OCI-LY7 (cell line): ENCODE measurements at regions not wholly inside any gene's neighbourhood (a gene's known extent, or its start where the extent isn't known, plus 50 kb on each side); places are given as distances from the start of the nearest gene placed in this dataset.

Experiments
- CTCF ChIP-seq: fragments of 200-600 bp; sonication (generic); conservative IDR thresholded peaks from 2 replicates; pipeline ENCODE4 v1.5.1; 2014; ENCODE audit warnings: mild to moderate bottlenecking, antibody characterized with exemption, low read length, moderate library complexity, mixed read lengths
- EZH2phosphoT487 ChIP-seq: fragments of 200-600 bp; sonication (generic); IDR thresholded peaks from 2 replicates; pipeline ENCODE4 v1.6.1; 2018; ENCODE audit warnings: low read depth, borderline replicate concordance, mild to moderate bottlenecking, mixed run types, antibody characterized with exemption, low read length, moderate library complexity, mixed read lengths

- TF ChIP-seq CTCF (no peak), EZH2phosphoT487 (no peak)
These were observed 130.5 kb downstream of the PPIAL4G start for GRCh38 chr1:148352470-148353053.
